ENCODE measurements at regions not wholly inside any gene's neighbourhood (a gene's known extent, or its start where the extent isn't known, plus 50 kb on each side); places are given as distances from the start of the nearest gene placed in this dataset.

GRCh38 chr1:209045331-209046057, 538.0 kb upstream of the CAMK1G start:
- DNase-seq, result peak; percentile 35

GRCh38 chr1:209046058-209046417, 537.5 kb upstream of the CAMK1G start:
- no peak for DNase-seq

- DNase-seq, result no peak
These were observed 536.6 kb upstream of the CAMK1G start for GRCh38 chr1:209046935-209047334.

GRCh38 chr1:209048941-209049669, 534.4 kb upstream of the CAMK1G start:
- no peak for DNase-seq

GRCh38 chr1:209051570-209051969, 531.9 kb upstream of the CAMK1G start:
- no peak for DNase-seq

GRCh38 chr1:209053587-209053986, 529.9 kb upstream of the CAMK1G start:
- no peak for DNase-seq

- no peak for DNase-seq
These were observed 526.4 kb upstream of the CAMK1G start for GRCh38 chr1:209057083-209057482.

- DNase-seq, result no peak
These were observed 525.6 kb upstream of the CAMK1G start for GRCh38 chr1:209057901-209058300.

GRCh38 chr1:209059376-209059775, 524.1 kb upstream of the CAMK1G start:
- DNase-seq, result no peak

- no peak for DNase-seq
These were observed 523.5 kb upstream of the CAMK1G start for GRCh38 chr1:209059981-209060380.

- no peak for DNase-seq
These were observed 521.4 kb upstream of the CAMK1G start for GRCh38 chr1:209062081-209062620.

- no peak for DNase-seq
These were observed 520.7 kb upstream of the CAMK1G start for GRCh38 chr1:209062863-209063262.

GRCh38 chr1:209063767-209064659, 519.5 kb upstream of the CAMK1G start:
- no peak for DNase-seq

GRCh38 chr1:209064850-209065706, 518.4 kb upstream of the CAMK1G start:
- no peak for DNase-seq

- no peak for DNase-seq
These were observed 511.0 kb upstream of the CAMK1G start for GRCh38 chr1:209072481-209072880.

- DNase-seq, result no peak
These were observed 509.6 kb upstream of the CAMK1G start for GRCh38 chr1:209073879-209074278.

- DNase-seq, result no peak
These were observed 508.8 kb upstream of the CAMK1G start for GRCh38 chr1:209074575-209075250.

GRCh38 chr1:209076688-209077087, 506.8 kb upstream of the CAMK1G start:
- DNase-seq, result peak; percentile 3

GRCh38 chr1:209080170-209080781, 503.2 kb upstream of the CAMK1G start:
- no peak for DNase-seq

- DNase-seq, result no peak
These were observed 496.9 kb upstream of the CAMK1G start for GRCh38 chr1:209086486-209087192.

GRCh38 chr1:209094384-209094783, 489.1 kb upstream of the CAMK1G start:
- no peak for DNase-seq
